RWPE2 (cell line): ENCODE measurements at regions not wholly inside any gene's neighbourhood (a gene's known extent, or its start where the extent isn't known, plus 50 kb on each side); places are given as distances from the start of the nearest gene placed in this dataset.

Experiments used
- ATAC-seq: fragments of 200-7000 bp; cut with Tn5 transposase; 3 replicates; pipeline ENCODE4 v1.9.1; 2021; ENCODE audit warnings: low read depth
- DNase-seq: peaks from one replicate; pipeline ENCODE4 v3.0.0-alpha.2; 2020; ENCODE audit warnings: low spot score
- H3K27ac ChIP-seq: fragments of 450-650 bp; 2 replicates; pipeline ENCODE4 v1.5.1; 2017; ENCODE audit warnings: mild to moderate bottlenecking; ENCODE audit not compliant: poor library complexity, severe bottlenecking
- H3K27me3 ChIP-seq: fragments of 250-450 bp; sonication (Bioruptor Pico); 2 replicates; pipeline ENCODE4 v1.5.1; 2021; ENCODE audit warnings: mild to moderate bottlenecking, moderate library complexity; ENCODE audit not compliant: insufficient read depth, poor library complexity, severe bottlenecking
- H3K36me3 ChIP-seq: fragments of 250-450 bp; sonication (Bioruptor Pico); 2 replicates; pipeline ENCODE4 v1.5.1; 2020; ENCODE audit warnings: low read depth, mild to moderate bottlenecking, moderate library complexity
- H3K4me1 ChIP-seq: fragments of 250-450 bp; sonication (Bioruptor Pico); 2 replicates; pipeline ENCODE4 v1.5.1; 2021; ENCODE audit warnings: mild to moderate bottlenecking, moderate library complexity; ENCODE audit not compliant: insufficient read depth, poor library complexity, severe bottlenecking
- H3K4me3 ChIP-seq: fragments of 250-450 bp; sonication (Bioruptor Pico); 2 replicates; pipeline ENCODE4 v1.5.1; 2021; ENCODE audit warnings: mild to moderate bottlenecking, moderate library complexity; ENCODE audit not compliant: severe bottlenecking
- H3K9me3 ChIP-seq: fragments of 250-450 bp; sonication (Bioruptor Pico); 2 replicates; pipeline ENCODE4 v1.5.1; 2021; ENCODE audit warnings: mild to moderate bottlenecking, moderate library complexity; ENCODE audit not compliant: severe bottlenecking
- TF ChIP-seq, protein P1 (sequence below): fragments of 450-650 bp; IDR thresholded peaks from one replicate; pipeline ENCODE4 v1.5.1; 2017; ENCODE audit warnings: mild to moderate bottlenecking, moderate library complexity; ENCODE audit not compliant: poor library complexity, severe bottlenecking

- ATAC-seq, result no peak
- no peak overlapping the region for H3K4me3 ChIP-seq
- DNase-seq, result no peak
- TF ChIP-seq, protein P1, sequence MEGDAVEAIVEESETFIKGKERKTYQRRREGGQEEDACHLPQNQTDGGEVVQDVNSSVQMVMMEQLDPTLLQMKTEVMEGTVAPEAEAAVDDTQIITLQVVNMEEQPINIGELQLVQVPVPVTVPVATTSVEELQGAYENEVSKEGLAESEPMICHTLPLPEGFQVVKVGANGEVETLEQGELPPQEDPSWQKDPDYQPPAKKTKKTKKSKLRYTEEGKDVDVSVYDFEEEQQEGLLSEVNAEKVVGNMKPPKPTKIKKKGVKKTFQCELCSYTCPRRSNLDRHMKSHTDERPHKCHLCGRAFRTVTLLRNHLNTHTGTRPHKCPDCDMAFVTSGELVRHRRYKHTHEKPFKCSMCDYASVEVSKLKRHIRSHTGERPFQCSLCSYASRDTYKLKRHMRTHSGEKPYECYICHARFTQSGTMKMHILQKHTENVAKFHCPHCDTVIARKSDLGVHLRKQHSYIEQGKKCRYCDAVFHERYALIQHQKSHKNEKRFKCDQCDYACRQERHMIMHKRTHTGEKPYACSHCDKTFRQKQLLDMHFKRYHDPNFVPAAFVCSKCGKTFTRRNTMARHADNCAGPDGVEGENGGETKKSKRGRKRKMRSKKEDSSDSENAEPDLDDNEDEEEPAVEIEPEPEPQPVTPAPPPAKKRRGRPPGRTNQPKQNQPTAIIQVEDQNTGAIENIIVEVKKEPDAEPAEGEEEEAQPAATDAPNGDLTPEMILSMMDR, result no peak
- no peaks in the 10 kb centered on the region for H3K4me1 ChIP-seq
- no peaks in the 10 kb centered on the region for H3K9me3 ChIP-seq
- H3K27ac ChIP-seq, result no peak overlapping the region
- no peaks in the 10 kb centered on the region for H3K27me3 ChIP-seq
- no peaks in the 10 kb centered on the region for H3K36me3 ChIP-seq
These were observed 60.3 kb upstream of the IGFBP2 start for GRCh38 chr2:216572582-216573578.

DNA sequence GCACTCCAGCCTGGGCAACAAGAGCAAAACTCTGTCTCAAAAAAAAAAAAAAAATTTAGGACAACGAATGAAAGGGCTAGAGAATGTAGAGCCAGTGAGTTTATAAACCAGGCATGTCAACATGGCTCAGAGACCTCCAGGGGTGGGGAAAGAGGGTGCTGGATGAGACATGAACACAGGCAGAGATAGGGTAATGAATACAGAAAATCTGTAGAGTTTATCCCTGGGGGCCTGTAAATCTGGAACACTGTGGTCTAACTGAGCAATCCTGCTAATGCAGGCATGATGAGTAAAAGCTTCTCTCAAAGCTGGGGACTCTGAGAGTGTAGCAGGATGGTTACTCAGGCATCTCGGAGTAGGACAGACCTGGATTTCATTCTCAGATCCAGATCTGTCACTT is 59.2 kb upstream of the IGFBP2 start:
- Histone ChIP-seq H3K9me3 (no peaks in the 10 kb centered on the region), H3K27me3 (no peaks in the 10 kb centered on the region), H3K4me3 (no peak overlapping the region), H3K36me3 (no peaks in the 10 kb centered on the region), H3K4me1 (no peaks in the 10 kb centered on the region), H3K27ac (no peak overlapping the region)
- ATAC-seq, result no peak
- no peak for DNase-seq
- TF ChIP-seq, protein P1, result no peak

GRCh38 chr2:216574586-216574985 is 58.6 kb upstream of the IGFBP2 start:
- H3K4me1 ChIP-seq, result no peaks in the 10 kb centered on the region

GRCh38 chr2:216575465-216575864 is 57.8 kb upstream of the IGFBP2 start:
- ATAC-seq (no peak), DNase-seq (no peak)
- H3K27me3 ChIP-seq, result no peaks in the 10 kb centered on the region
- H3K36me3 ChIP-seq, result no peaks in the 10 kb centered on the region
- H3K4me1 ChIP-seq, result no peaks in the 10 kb centered on the region
- no peak overlapping the region for H3K4me3 ChIP-seq
- no peaks in the 10 kb centered on the region for H3K9me3 ChIP-seq
- H3K27ac ChIP-seq, result no peak overlapping the region
- TF ChIP-seq, protein P1, result no peak

More at GRCh38 chr2:216574586-216574985, 58.6 kb upstream of the IGFBP2 start:
- no peaks in the 10 kb centered on the region for H3K9me3 ChIP-seq
- H3K36me3 ChIP-seq, result no peaks in the 10 kb centered on the region
- H3K27me3 ChIP-seq, result no peaks in the 10 kb centered on the region
- ATAC-seq (no peak), DNase-seq (no peak)
- TF ChIP-seq, protein P1, result no peak
- no peak overlapping the region for H3K4me3 ChIP-seq
- H3K27ac ChIP-seq, result no peak overlapping the region

DNA sequence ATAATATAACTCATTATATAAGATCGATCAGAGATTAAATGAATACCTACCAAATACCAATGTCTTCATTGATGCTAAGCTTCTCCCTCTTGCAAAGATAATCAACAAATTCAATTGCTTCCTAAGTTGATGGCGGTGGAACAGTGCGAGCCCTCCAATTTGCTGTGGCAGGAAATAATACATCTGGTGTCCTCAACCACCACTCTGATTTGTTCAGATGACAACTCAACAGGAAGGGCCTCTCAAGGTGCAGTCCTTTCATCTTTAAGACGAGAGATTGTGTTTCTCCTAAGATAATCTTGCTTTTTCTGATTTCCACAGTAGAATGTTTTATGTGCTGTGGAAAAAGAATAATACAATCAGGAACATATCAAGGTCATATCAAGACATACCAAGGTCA is 56.6 kb upstream of the IGFBP2 start:
- Histone ChIP-seq H3K27ac (no peak overlapping the region), H3K4me1 (no peaks in the 10 kb centered on the region), H3K4me3 (no peak overlapping the region), H3K27me3 (no peaks in the 10 kb centered on the region), H3K36me3 (no peaks in the 10 kb centered on the region), H3K9me3 (no peaks in the 10 kb centered on the region)
- TF ChIP-seq, protein P1, result no peak
- DNase-seq (no peak), ATAC-seq (no peak)
